Calu3 (cell line): ENCODE measurements at regions not wholly inside any gene's neighbourhood (a gene's known extent, or its start where the extent isn't known, plus 50 kb on each side); places are given as distances from the start of the nearest gene placed in this dataset.

Source experiments
- BruUV-seq: library from RNA; stranded (reverse); fragments of 400-500 nt; replicated peaks from 2 replicates; lab custom pipeline; 2021; lab: Mats Ljungman, UMichigan
- CTCF ChIA-PET: fragments of 300-600 bp; sonication (Branson Sonifier 250); formaldehyde crosslinking; loops from one replicate; lab custom pipeline; 2022; ENCODE audit warnings: antibody characterized with exemption; lab: Charles Lee
- DNase-seq: peaks from one replicate; pipeline ENCODE4 v3.0.0; 2022
- H3K27ac Mint-ChIP-seq: one replicate; pipeline ENCODE4 v1.8.0; 2022; ENCODE audit warnings: mixed read lengths; ENCODE audit not compliant: unreplicated experiment
- H3K27me3 Mint-ChIP-seq: one replicate; pipeline ENCODE4 v1.8.0; 2022; ENCODE audit warnings: mixed read lengths; ENCODE audit not compliant: unreplicated experiment
- H3K36me3 Mint-ChIP-seq: one replicate; pipeline ENCODE4 v1.8.0; 2022; ENCODE audit warnings: mild to moderate bottlenecking, moderate library complexity, mixed read lengths; ENCODE audit not compliant: insufficient read depth, unreplicated experiment
- H3K4me1 Mint-ChIP-seq: one replicate; pipeline ENCODE4 v1.8.0; 2022; ENCODE audit warnings: mild to moderate bottlenecking, low read depth, mixed read lengths; ENCODE audit not compliant: unreplicated experiment
- H3K4me3 Mint-ChIP-seq: one replicate; pipeline ENCODE4 v1.8.0; 2022; ENCODE audit warnings: mild to moderate bottlenecking, low read depth, moderate library complexity, mixed read lengths; ENCODE audit not compliant: unreplicated experiment
- H3K9me3 Mint-ChIP-seq: one replicate; pipeline ENCODE4 v1.8.0; 2022; ENCODE audit warnings: low read depth, mixed read lengths; ENCODE audit not compliant: unreplicated experiment
- CTCF ChIP-seq: fragments of 200-600 bp; IDR thresholded peaks from one replicate; pipeline ENCODE4 v1.8.0; 2022; ENCODE audit warnings: antibody characterized with exemption; ENCODE audit not compliant: unreplicated experiment
- intact Hi-C: fragments of 100-400 bp; cut with micrococcal nuclease; formaldehyde crosslinking; loops from one replicate; pipeline ENCODE4 v1.10.0; 2022; ENCODE audit not compliant: unreplicated experiment

GRCh38 chr3:68172039-68172438 is 517.6 kb upstream of the SUCLG2 start:
- CTCF ChIA-PET: no interaction called here
- H3K27ac Mint-ChIP-seq: no peak overlapping the region
- TF ChIP-seq CTCF: no peak
- H3K4me3 Mint-ChIP-seq: no peak overlapping the region
- intact Hi-C loops: no loop called here
- H3K9me3 Mint-ChIP-seq: peaks cover 14% of the 10 kb centered on the region
- BruUV-seq: no TSS peak
- DNase-seq: no peak
- no peaks in the 10 kb centered on the region for H3K27me3 Mint-ChIP-seq
- no peaks in the 10 kb centered on the region for H3K4me1 Mint-ChIP-seq
- H3K36me3 Mint-ChIP-seq: no peaks in the 10 kb centered on the region

- Mint-ChIP-seq H3K4me3 (no peak overlapping the region), H3K27me3 (no peaks in the 10 kb centered on the region), H3K9me3 (no peaks in the 10 kb centered on the region), H3K36me3 (no peaks in the 10 kb centered on the region), H3K4me1 (no peaks in the 10 kb centered on the region), H3K27ac (no peak overlapping the region)
- intact Hi-C loops: no loop called here
- no peak for DNase-seq
- CTCF ChIA-PET: no interaction called here
- BruUV-seq: no TSS peak
- no peak for TF ChIP-seq CTCF
Measured at GRCh38 chr3:68163968-68164367, 509.6 kb upstream of the SUCLG2 start.

- Mint-ChIP-seq H3K4me1 (no peaks in the 10 kb centered on the region), H3K9me3 (no peaks in the 10 kb centered on the region), H3K4me3 (no peak overlapping the region), H3K27me3 (no peaks in the 10 kb centered on the region), H3K36me3 (no peaks in the 10 kb centered on the region), H3K27ac (no peak overlapping the region)
- CTCF ChIA-PET: no interaction called here
- intact Hi-C loops: no loop called here
- DNase-seq: no peak
- TF ChIP-seq CTCF: no peak
- no TSS peak for BruUV-seq
Measured at GRCh38 chr3:68163062-68163461, 508.6 kb upstream of the SUCLG2 start.

- BruUV-seq: no TSS peak
- TF ChIP-seq CTCF: no peak
Measured at GRCh38 chr3:68162644-68163043, 508.2 kb upstream of the SUCLG2 start.

GRCh38 chr3:68151359-68151758 is 496.9 kb upstream of the SUCLG2 start:
- H3K27ac Mint-ChIP-seq: no peak overlapping the region
- no peak for DNase-seq
- H3K4me3 Mint-ChIP-seq: no peak overlapping the region
- no peaks in the 10 kb centered on the region for H3K27me3 Mint-ChIP-seq
- CTCF ChIA-PET: no interaction called here
- BruUV-seq: no TSS peak
- H3K9me3 Mint-ChIP-seq: peaks cover 4% of the 10 kb centered on the region
- intact Hi-C loops: no loop called here
- no peaks in the 10 kb centered on the region for H3K4me1 Mint-ChIP-seq
- TF ChIP-seq CTCF: no peak
- no peaks in the 10 kb centered on the region for H3K36me3 Mint-ChIP-seq

More at GRCh38 chr3:68162644-68163043, 508.2 kb upstream of the SUCLG2 start:
- Mint-ChIP-seq H3K36me3 (no peaks in the 10 kb centered on the region), H3K4me3 (no peak overlapping the region), H3K4me1 (no peaks in the 10 kb centered on the region), H3K27ac (no peak overlapping the region), H3K27me3 (no peaks in the 10 kb centered on the region), H3K9me3 (no peaks in the 10 kb centered on the region)
- intact Hi-C loops: no loop called here
- no peak for DNase-seq
- CTCF ChIA-PET: no interaction called here
